Endothelial cell of umbilical vein (primary cell): ENCODE measurements at regions not wholly inside any gene's neighbourhood (a gene's known extent, or its start where the extent isn't known, plus 50 kb on each side); places are given as distances from the start of the nearest gene placed in this dataset.

ENCODE experiments used
- BruUV-seq: library from RNA; stranded (reverse); fragments of 400-500 nt; replicated peaks from 2 replicates; lab custom pipeline; 2021; lab: Mats Ljungman, UMichigan
- CTCF ChIA-PET: fragments of 300-600, 350-600 bp; sonication (Branson Sonifier 250); formaldehyde crosslinking; loops from one replicate; lab custom pipeline; 2021; ENCODE audit warnings: antibody characterized with exemption, inconsistent platforms; lab: Charles Lee
- POLR2A ChIA-PET: fragments of 300-600, 350-600 bp; sonication (Branson Sonifier 250); formaldehyde crosslinking; loops from one replicate; lab custom pipeline; 2021; ENCODE audit warnings: antibody characterized with exemption, inconsistent platforms; lab: Charles Lee
- DNase-seq: peaks from one replicate; pipeline ENCODE4 v3.0.0-alpha.2; 2011; ENCODE audit warnings: low read depth, low spot score
- FAIRE-seq: peaks from 2 replicates; lab custom pipeline; 2011; peaks lifted over from hg19 to GRCh38; lab: Jason Lieb, UNC
- H2AFZ ChIP-seq: 2 replicates; pipeline ENCODE4 v1.6.0; 2012; ENCODE audit warnings: low read depth, low read length, control low read depth, inconsistent platforms
- H3K27ac ChIP-seq: 2 replicates; pipeline ENCODE4 v1.5.1; 2011; ENCODE audit warnings: low read depth, mild to moderate bottlenecking, control low read depth, low read length, moderate library complexity; ENCODE audit not compliant: insufficient read depth
- H3K27me3 ChIP-seq, 2 experiments: 2 replicates each; pipeline versions ENCODE4 v1.6.0 to v1.6.1; 2011; ENCODE audit warnings: low read length in 2 of 2, mixed read lengths in 1 of 2; ENCODE audit not compliant: control insufficient read depth in 2 of 2, insufficient read depth in 2 of 2
- H3K36me3 ChIP-seq, 2 experiments: 2 replicates in 1 of 2; 3 replicates in 1 of 2; pipeline ENCODE4 v1.5.1; 2011; ENCODE audit warnings: low read length in 2 of 2, mild to moderate bottlenecking in 1 of 2, moderate library complexity in 1 of 2; ENCODE audit not compliant: control insufficient read depth in 2 of 2, insufficient read depth in 2 of 2; ENCODE audit errors: extremely low read depth in 1 of 2
- H3K4me1 ChIP-seq: 3 replicates; pipeline ENCODE4 v1.5.1; 2011; ENCODE audit warnings: mild to moderate bottlenecking, low read length; ENCODE audit not compliant: control insufficient read depth, insufficient read depth; ENCODE audit errors: extremely low read depth
- H3K4me2 ChIP-seq: 2 replicates; pipeline ENCODE4 v1.6.1; 2011; ENCODE audit warnings: low read length, control low read depth, mixed read lengths; ENCODE audit not compliant: insufficient read depth
- H3K4me3 ChIP-seq, 3 experiments: fragments of 200-600 bp in 1 of 3; sonication (generic), shearing (Covaris generic) in 1 of 3; replicated peaks in 1 of 3; 2 replicates each; pipeline ENCODE4 v1.5.1; 2011 to 2016; ENCODE audit warnings: control low read depth in 3 of 3, low read length in 3 of 3, mild to moderate bottlenecking in 2 of 3, inconsistent platforms in 1 of 3, low read depth in 1 of 3, moderate library complexity in 1 of 3; ENCODE audit not compliant: insufficient read depth in 1 of 3
- H3K79me2 ChIP-seq: 2 replicates; pipeline ENCODE4 v1.6.0; 2012; ENCODE audit warnings: low read length, inconsistent platforms; ENCODE audit not compliant: control insufficient read depth, insufficient read depth
- H3K9ac ChIP-seq: replicated peaks from 2 replicates; pipeline ENCODE3; 2011; ENCODE audit warnings: low read length, control low read depth; ENCODE audit not compliant: insufficient read depth; ENCODE audit errors: extremely low read depth
- H3K9me1 ChIP-seq: replicated peaks from 3 replicates; pipeline ENCODE4 v1.6.0; 2011; ENCODE audit warnings: mild to moderate bottlenecking, low read length; ENCODE audit not compliant: control insufficient read depth, insufficient read depth; ENCODE audit errors: extremely low read depth
- H3K9me3 ChIP-seq: replicated peaks from 2 replicates; pipeline ENCODE4 v1.5.1; 2012; ENCODE audit warnings: low read length, inconsistent platforms; ENCODE audit not compliant: control insufficient read depth, insufficient read depth
- H4K20me1 ChIP-seq: replicated peaks from 2 replicates; pipeline ENCODE3; 2011; ENCODE audit warnings: mild to moderate bottlenecking, low read length; ENCODE audit not compliant: control insufficient read depth, insufficient read depth; ENCODE audit errors: extremely low read depth
- EZH2 ChIP-seq: IDR thresholded peaks from 2 replicates; pipeline ENCODE4 v1.6.1; 2012; ENCODE audit warnings: borderline replicate concordance, low read depth, mild to moderate bottlenecking, moderate library complexity, low read length, inconsistent platforms; ENCODE audit not compliant: severe bottlenecking
- FOS ChIP-seq: IDR thresholded peaks from 2 replicates; pipeline ENCODE4 v1.6.1; 2011; ENCODE audit warnings: mild to moderate bottlenecking, low read length, moderate library complexity, borderline replicate concordance; ENCODE audit not compliant: insufficient read depth
- GATA2 ChIP-seq: IDR thresholded peaks from 2 replicates; pipeline ENCODE4 v1.7.0; 2011; ENCODE audit warnings: low read depth, mild to moderate bottlenecking, moderate library complexity, mixed read lengths, low read length; ENCODE audit not compliant: insufficient read length, insufficient read depth
- JUN ChIP-seq: IDR thresholded peaks from 2 replicates; pipeline ENCODE4 v1.6.1; 2011; ENCODE audit warnings: borderline replicate concordance, low read depth; ENCODE audit not compliant: insufficient read length, insufficient read depth
- MYC ChIP-seq: IDR thresholded peaks from one replicate; pipeline ENCODE4 v1.6.1; 2011; ENCODE audit warnings: mild to moderate bottlenecking, low read depth, low read length
- POLR2A ChIP-seq: IDR thresholded peaks from 2 replicates; pipeline ENCODE4 v1.6.1; 2012; ENCODE audit warnings: low read depth, mild to moderate bottlenecking, control low read depth, low read length
- POLR2AphosphoS5 ChIP-seq: IDR thresholded peaks from 2 replicates; pipeline ENCODE4 v1.6.1; 2012; ENCODE audit warnings: low read depth, mild to moderate bottlenecking, control low read depth, low read length, moderate library complexity; ENCODE audit not compliant: insufficient read depth
- dilution Hi-C: fragments of 300-500 bp; cut with MboI; formaldehyde crosslinking; loops from one replicate; pipeline ENCODE4 v1.15.0; 2019; ENCODE audit warnings: low sequenced_read_pairs; ENCODE audit not compliant: extremely low pct_ligation_motif_present
- intact Hi-C: fragments of 100-400 bp; cut with micrococcal nuclease; formaldehyde crosslinking; loops from one replicate; pipeline ENCODE4 v1.10.0; 2022
- TF ChIP-seq, protein P1 (sequence below): IDR thresholded peaks from 2 replicates; pipeline ENCODE4 v1.6.1; 2011; ENCODE audit not compliant: insufficient read depth, insufficient read length
- TF ChIP-seq, protein P2 (sequence below), 2 donors: IDR thresholded peaks; 1 replicate in 1 of 2; 2 replicates in 1 of 2; pipeline ENCODE4 v1.5.1; 2011; ENCODE audit warnings: low read length in 2 of 2, mild to moderate bottlenecking in 2 of 2, moderate library complexity in 2 of 2, control low read depth in 1 of 2, inconsistent platforms in 1 of 2, low read depth in 1 of 2; ENCODE audit not compliant: insufficient read depth in 1 of 2; ENCODE audit errors: extremely low read depth in 1 of 2

DNA sequence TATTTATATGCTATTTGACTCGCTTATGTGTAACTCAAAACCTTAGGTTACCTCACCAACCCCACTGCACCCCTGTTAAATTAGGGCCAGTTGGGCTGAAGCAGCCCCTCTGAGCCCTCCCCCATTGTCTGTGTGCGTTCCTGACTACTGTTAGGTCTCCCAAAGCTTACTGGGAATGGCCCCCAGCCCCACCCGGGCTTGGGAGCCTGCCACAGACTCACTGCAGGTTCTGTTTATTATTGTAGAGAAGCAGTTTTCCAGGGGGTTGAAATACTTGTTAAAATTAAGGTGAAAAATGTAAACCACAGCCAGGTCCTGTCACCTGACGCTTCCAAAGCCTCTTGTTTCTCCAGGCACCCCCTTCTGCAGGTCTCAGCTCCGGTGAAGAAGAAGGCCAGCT lies 151.7 kb downstream of the FOXL1 start:
- H3K9me3 ChIP-seq: no peaks in the 10 kb centered on the region
- dilution Hi-C loops (no loop called here), intact Hi-C loops (no loop called here)
- DNase-seq (no peak), FAIRE-seq (no peak)
- no peaks in the 10 kb centered on the region for H3K36me3 ChIP-seq
- H3K9me1 ChIP-seq: no peaks in the 10 kb centered on the region
- no peaks in the 10 kb centered on the region for H4K20me1 ChIP-seq
- BruUV-seq: no TSS peak
- no peaks in the 10 kb centered on the region for H3K79me2 ChIP-seq
- peaks cover 8% of the 10 kb centered on the region for H3K4me1 ChIP-seq
- CTCF ChIA-PET: interaction anchor here (1.0 to 2.1 kb wide), 2 partner anchors 31 to 333 kb away, joined by 3 to 7 read pairs; no protein-coding TSS in a partner anchor
- TF ChIP-seq EZH2: no peak
- TF ChIP-seq, protein P1, sequence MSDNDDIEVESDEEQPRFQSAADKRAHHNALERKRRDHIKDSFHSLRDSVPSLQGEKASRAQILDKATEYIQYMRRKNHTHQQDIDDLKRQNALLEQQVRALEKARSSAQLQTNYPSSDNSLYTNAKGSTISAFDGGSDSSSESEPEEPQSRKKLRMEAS: no peak
- TF ChIP-seq, protein P2, sequence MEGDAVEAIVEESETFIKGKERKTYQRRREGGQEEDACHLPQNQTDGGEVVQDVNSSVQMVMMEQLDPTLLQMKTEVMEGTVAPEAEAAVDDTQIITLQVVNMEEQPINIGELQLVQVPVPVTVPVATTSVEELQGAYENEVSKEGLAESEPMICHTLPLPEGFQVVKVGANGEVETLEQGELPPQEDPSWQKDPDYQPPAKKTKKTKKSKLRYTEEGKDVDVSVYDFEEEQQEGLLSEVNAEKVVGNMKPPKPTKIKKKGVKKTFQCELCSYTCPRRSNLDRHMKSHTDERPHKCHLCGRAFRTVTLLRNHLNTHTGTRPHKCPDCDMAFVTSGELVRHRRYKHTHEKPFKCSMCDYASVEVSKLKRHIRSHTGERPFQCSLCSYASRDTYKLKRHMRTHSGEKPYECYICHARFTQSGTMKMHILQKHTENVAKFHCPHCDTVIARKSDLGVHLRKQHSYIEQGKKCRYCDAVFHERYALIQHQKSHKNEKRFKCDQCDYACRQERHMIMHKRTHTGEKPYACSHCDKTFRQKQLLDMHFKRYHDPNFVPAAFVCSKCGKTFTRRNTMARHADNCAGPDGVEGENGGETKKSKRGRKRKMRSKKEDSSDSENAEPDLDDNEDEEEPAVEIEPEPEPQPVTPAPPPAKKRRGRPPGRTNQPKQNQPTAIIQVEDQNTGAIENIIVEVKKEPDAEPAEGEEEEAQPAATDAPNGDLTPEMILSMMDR (IDR thresholded peaks at IDR 0.05; ENCODE audit: extremely low read depth in 1 of 2, insufficient read depth in 1 of 2, low read depth in 1 of 2, low read length in 2 of 2): no peak
- no peak for TF ChIP-seq GATA2
- TF ChIP-seq MYC: no peak
- TF ChIP-seq FOS: no peak
- TF ChIP-seq JUN: no peak
- no peak for TF ChIP-seq POLR2A
- no peak for TF ChIP-seq POLR2AphosphoS5
- no peak overlapping the region for H2AFZ ChIP-seq
- peaks cover 0 to 18% of the 10 kb centered on the region in 2 experiments for H3K27me3 ChIP-seq
- POLR2A ChIA-PET: no interaction called here
- no peak overlapping the region for H3K4me2 ChIP-seq
- no peak overlapping the region for H3K9ac ChIP-seq
- H3K4me3 ChIP-seq: no peak overlapping the region
- no peak overlapping the region for H3K27ac ChIP-seq
